ENCODE measurements at regions not wholly inside any gene's neighbourhood (a gene's known extent, or its start where the extent isn't known, plus 50 kb on each side); places are given as distances from the start of the nearest gene placed in this dataset.

DNA sequence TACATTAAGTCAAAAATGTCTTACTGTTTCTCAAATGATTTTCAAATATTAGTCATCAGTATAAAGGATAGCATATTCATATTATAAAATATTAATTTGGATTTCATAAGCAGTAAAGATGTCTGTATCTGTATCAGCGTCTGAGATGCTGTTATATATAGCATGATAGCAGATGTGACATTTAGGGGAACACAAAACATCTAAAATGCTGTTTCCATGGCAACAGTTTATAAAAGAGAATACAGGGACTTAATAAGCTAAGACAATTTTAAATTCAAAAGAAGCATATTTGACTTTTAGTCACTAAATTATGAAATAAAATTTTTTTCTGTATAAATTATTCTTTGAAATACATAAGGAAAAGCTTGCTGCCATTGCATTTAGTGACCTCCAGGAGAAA is 432.2 kb downstream of the PDGFC start:
- BruUV-seq (replicated peaks), result no TSS peak
- H3K23ac ChIP-seq (ENCODE audit: low read depth, low read length), result no peak overlapping the region
- H2BK20ac ChIP-seq (ENCODE audit: low read depth, low read length), result no peak overlapping the region
- H2BK5ac ChIP-seq (ENCODE audit: low read depth, low read length, poor library complexity, severe bottlenecking), result no peak overlapping the region
- no peak overlapping the region for H3K27ac ChIP-seq (ENCODE audit: insufficient read depth, low read length)
- H3K9me3 ChIP-seq (ENCODE audit: control insufficient read depth, insufficient read depth, low read length), result no peaks in the 10 kb centered on the region
- no peaks in the 10 kb centered on the region for H3K27me3 ChIP-seq (ENCODE audit: control insufficient read depth, insufficient read depth, low read length)
- H2AK5ac ChIP-seq (ENCODE audit: low read depth, low read length), result no peak overlapping the region
- no peak overlapping the region for H2BK15ac ChIP-seq (ENCODE audit: low read depth, low read length)
- no peak for TF ChIP-seq NFE2L2 (IDR thresholded peaks at IDR 0.05; ENCODE audit: low read depth, low read length)
- WGBS, 2 experiments (ENCODE audit: extremely low coverage in 2 of 2, insufficient read length in 1 of 2), result no CpG with 5 or more reads among the region's 1 CpG
- DNase-seq (no peak), ATAC-seq (ENCODE audit: low read depth) (no peak)
- dilution Hi-C loops (cut with HindIII; ENCODE audit: low sequenced_read_pairs, unreplicated experiment), result no loop called here
- no peak overlapping the region for H4K8ac ChIP-seq (ENCODE audit: low read depth in 2 of 2, low read length in 2 of 2)
- H2AFZ ChIP-seq (replicated peaks; ENCODE audit: low read length, poor library complexity), result no peak overlapping the region
- no peaks in the 10 kb centered on the region for H3K36me3 ChIP-seq (ENCODE audit: control insufficient read depth, insufficient read depth, low read length)
- H2AK9ac ChIP-seq (replicated peaks; ENCODE audit: low read depth, low read length, poor library complexity), result no peak overlapping the region
- H3K9me1 ChIP-seq (ENCODE audit: insufficient read depth, low read length), result no peaks in the 10 kb centered on the region
- no peak overlapping the region for H3K18ac ChIP-seq (ENCODE audit: low read depth, low read length)
- no peak overlapping the region for H3K4me3 ChIP-seq (ENCODE audit: insufficient read depth, low read depth, low read length)
- no peak overlapping the region for H3K14ac ChIP-seq (replicated peaks; ENCODE audit: low read depth, low read length)
- H4K20me1 ChIP-seq (ENCODE audit: insufficient read depth, low read length), result no peaks in the 10 kb centered on the region
- intact Hi-C loops (cut with micrococcal nuclease), result no loop called here
- H3K9ac ChIP-seq (ENCODE audit: low read depth, low read length), result no peak overlapping the region
- in situ Hi-C loops (cut with MboI; ENCODE audit: low sequenced_read_pairs), result no loop called here
- no peak overlapping the region for H2BK120ac ChIP-seq (ENCODE audit: low read depth, low read length)
- H3K4me1 ChIP-seq (ENCODE audit: control insufficient read depth, insufficient read depth, low read length), result no peaks in the 10 kb centered on the region
- H3K79me1 ChIP-seq (ENCODE audit: low read depth in 1 of 2, low read length in 2 of 2), result no peaks in the 10 kb centered on the region
- no peak overlapping the region for H4K91ac ChIP-seq (ENCODE audit: insufficient read depth, low read depth, low read length)
- no peak overlapping the region for H3K56ac ChIP-seq (ENCODE audit: extremely low read depth, insufficient read depth, low read length)
- ChIA-PET POLR2A (ENCODE audit: unreplicated experiment) (no interaction called here), CTCF (no interaction called here)
- H3K4me2 ChIP-seq (ENCODE audit: low read depth, low read length), result no peak overlapping the region
- H3K4ac ChIP-seq (ENCODE audit: low read depth, low read length), result no peak overlapping the region
- H4K5ac ChIP-seq (ENCODE audit: low read depth, low read length), result no peak overlapping the region
